ENCODE measurements at regions not wholly inside any gene's neighbourhood (a gene's known extent, or its start where the extent isn't known, plus 50 kb on each side); places are given as distances from the start of the nearest gene placed in this dataset.

- DNase-seq (ENCODE audit: extremely low spot score in 2 of 2): no peak
- intact Hi-C loops (cut with DNase I): loop anchor here (5.0 kb wide), 1 partner anchor 162 kb away; the partner anchor contains the start of gene TNFAIP3
- TF ChIP-seq CTCF (IDR thresholded peaks at IDR 0.05) (peak in 2 of 3 experiments; percentile 36 to 67), POLR2AphosphoS5 (IDR thresholded peaks at IDR 0.05; ENCODE audit: insufficient read depth in 1 of 2, low read depth in 1 of 2) (no peak)
- no peaks in the 10 kb centered on the region for H3K27me3 ChIP-seq
- H3K9me3 ChIP-seq: no peaks in the 10 kb centered on the region
- no peaks in the 10 kb centered on the region for H3K36me3 ChIP-seq
- H3K27ac ChIP-seq: no peak overlapping the region
- no peaks in the 10 kb centered on the region for H3K4me1 ChIP-seq
- H3K4me3 ChIP-seq: no peak overlapping the region
Measured at GRCh38 chr6:137705160-137706082, 161.6 kb upstream of the TNFAIP3 start.

DNA sequence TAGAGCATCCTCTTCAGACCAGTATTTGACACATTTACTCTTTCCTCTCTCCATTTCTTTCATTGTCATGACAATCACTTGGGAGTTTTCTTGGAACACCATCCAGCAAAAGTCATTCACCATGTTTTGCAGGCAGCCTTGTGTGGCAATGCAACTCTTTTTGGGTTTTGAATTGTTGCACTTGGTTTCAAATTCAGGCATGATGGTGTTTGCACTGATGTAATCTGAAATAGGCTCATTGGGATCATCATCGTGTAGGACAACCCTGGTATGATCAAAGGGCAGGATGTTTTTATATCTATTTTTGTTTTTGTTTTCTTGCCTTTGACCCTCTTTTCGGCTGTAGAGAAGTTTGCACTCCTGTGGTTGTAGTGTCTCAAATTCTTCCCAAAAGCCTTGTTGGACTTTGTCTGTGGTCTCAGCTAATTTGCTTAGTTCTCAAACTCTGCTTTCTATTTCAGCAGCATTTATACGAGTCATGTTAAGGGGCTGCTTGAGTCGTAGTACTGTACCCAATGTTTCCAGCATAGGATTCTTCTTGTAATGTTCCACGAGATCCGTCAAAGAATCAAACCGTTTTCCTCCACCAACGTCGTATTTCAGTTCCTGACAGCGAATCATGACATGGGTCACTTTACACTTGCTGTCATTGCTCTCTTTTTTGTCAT is 160.8 kb upstream of the TNFAIP3 start:
- no peak overlapping the region for H3K27ac ChIP-seq
- no peaks in the 10 kb centered on the region for H3K36me3 ChIP-seq
- no peaks in the 10 kb centered on the region for H3K4me1 ChIP-seq
- no peak overlapping the region for H3K4me3 ChIP-seq
- no peak for DNase-seq (ENCODE audit: extremely low spot score in 2 of 2)
- H3K27me3 ChIP-seq: no peaks in the 10 kb centered on the region
- H3K9me3 ChIP-seq: no peaks in the 10 kb centered on the region
- TF ChIP-seq CTCF (IDR thresholded peaks at IDR 0.05) (no peak), POLR2A (IDR thresholded peaks at IDR 0.05) (no peak), POLR2AphosphoS5 (IDR thresholded peaks at IDR 0.05; ENCODE audit: insufficient read depth in 1 of 2, low read depth in 1 of 2) (no peak)
- intact Hi-C loops (cut with DNase I): loop anchor here (5.0 kb wide), 1 partner anchor 161 kb away; the partner anchor contains the start of gene TNFAIP3

DNA sequence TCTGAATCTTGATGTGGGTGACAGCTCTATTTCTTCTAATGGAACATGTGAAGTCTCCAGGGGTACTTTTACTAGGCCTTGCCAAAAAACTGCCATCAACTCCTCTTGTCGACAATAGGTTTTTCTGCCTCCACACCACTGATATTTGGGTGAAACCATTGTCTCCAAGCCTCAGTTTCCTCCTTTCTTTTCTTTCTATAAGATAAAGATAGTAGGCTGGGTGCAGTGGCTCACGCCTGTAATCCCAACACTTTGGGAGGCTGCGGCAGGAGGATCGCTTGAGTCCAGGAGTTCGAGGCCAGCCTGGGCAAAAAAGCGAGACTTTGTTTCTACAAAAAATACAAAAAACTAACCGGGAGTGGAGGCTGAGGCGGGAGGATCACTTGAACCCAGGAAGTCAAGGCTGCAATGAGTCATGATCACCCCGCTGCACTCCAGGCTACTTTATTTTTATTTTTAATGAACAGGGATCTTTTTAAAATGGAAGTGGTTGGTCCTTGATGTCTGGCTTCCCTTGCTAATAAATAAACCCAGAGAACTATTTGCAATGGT is 159.9 kb upstream of the TNFAIP3 start:
- H3K4me3 ChIP-seq: no peak overlapping the region
- H3K4me1 ChIP-seq: no peaks in the 10 kb centered on the region
- peak overlapping the region; percentile 30 for H3K27ac ChIP-seq
- no peaks in the 10 kb centered on the region for H3K9me3 ChIP-seq
- H3K27me3 ChIP-seq: no peaks in the 10 kb centered on the region
- DNase-seq (ENCODE audit: extremely low spot score in 2 of 2): no peak
- intact Hi-C loops (cut with DNase I): loop anchor here (5.0 kb wide), 1 partner anchor 160 kb away; the partner anchor contains the start of gene TNFAIP3
- no peaks in the 10 kb centered on the region for H3K36me3 ChIP-seq
- TF ChIP-seq POLR2AphosphoS5 (IDR thresholded peaks at IDR 0.05; ENCODE audit: insufficient read depth in 1 of 2, low read depth in 1 of 2): no peak
- no peak for TF ChIP-seq POLR2A (IDR thresholded peaks at IDR 0.05)
- TF ChIP-seq CTCF (IDR thresholded peaks at IDR 0.05): no peak

DNA sequence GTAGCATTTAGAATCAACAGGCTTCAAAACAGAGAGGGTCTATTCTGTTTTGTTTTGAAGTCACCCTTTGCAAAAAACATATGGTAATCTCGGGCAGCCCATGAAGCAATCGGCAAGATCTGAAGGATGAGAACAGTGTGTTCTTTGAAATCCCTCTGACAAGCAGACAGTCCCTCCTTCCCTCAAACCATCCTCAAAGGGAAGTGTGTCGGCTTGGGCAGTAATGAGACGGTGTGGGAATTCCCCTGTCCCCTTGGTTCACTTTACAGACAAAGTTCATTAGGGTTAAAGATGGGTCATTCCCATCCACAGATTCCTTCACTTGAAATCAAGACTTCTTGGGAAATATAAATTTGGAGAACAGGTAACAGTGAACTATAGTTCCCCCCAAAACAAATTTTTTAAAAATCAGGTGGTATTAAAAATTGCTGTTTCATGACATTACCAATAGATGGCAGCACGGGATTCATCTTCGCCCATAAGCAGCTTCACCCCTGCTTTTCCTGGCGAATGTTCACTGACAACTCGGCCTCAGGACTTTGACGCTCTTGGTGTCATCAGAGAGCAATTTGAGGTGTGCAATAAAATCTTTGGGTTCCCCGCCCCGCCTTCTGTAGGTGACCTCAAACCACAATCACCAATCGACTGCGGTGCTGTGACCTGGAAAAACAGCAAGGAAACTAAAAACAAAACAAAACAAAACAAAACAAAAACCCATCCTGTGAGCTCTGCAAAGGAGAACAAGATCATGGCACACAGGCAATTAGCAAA is 159.3 kb upstream of the TNFAIP3 start:
- H3K36me3 ChIP-seq: no peaks in the 10 kb centered on the region
- no peaks in the 10 kb centered on the region for H3K4me1 ChIP-seq
- H3K4me3 ChIP-seq: no peak overlapping the region
- H3K27ac ChIP-seq: peak overlapping the region; percentile 30
- intact Hi-C loops (cut with DNase I): loop anchor here (5.0 kb wide), 1 partner anchor 160 kb away; the partner anchor contains the start of gene TNFAIP3
- DNase-seq (ENCODE audit: extremely low spot score in 2 of 2): no peak
- TF ChIP-seq CTCF (IDR thresholded peaks at IDR 0.05) (peak; percentile 45 to 77 (median 74)), POLR2A (IDR thresholded peaks at IDR 0.05) (no peak), POLR2AphosphoS5 (IDR thresholded peaks at IDR 0.05; ENCODE audit: insufficient read depth in 1 of 2, low read depth in 1 of 2) (peak in 1 of 2 donors; percentile 61)
- no peaks in the 10 kb centered on the region for H3K27me3 ChIP-seq
- H3K9me3 ChIP-seq: no peaks in the 10 kb centered on the region

Data from vagina (tissue), 2 donors.